ENCODE measurements at regions not wholly inside any gene's neighbourhood (a gene's known extent, or its start where the extent isn't known, plus 50 kb on each side); places are given as distances from the start of the nearest gene placed in this dataset.

DNA sequence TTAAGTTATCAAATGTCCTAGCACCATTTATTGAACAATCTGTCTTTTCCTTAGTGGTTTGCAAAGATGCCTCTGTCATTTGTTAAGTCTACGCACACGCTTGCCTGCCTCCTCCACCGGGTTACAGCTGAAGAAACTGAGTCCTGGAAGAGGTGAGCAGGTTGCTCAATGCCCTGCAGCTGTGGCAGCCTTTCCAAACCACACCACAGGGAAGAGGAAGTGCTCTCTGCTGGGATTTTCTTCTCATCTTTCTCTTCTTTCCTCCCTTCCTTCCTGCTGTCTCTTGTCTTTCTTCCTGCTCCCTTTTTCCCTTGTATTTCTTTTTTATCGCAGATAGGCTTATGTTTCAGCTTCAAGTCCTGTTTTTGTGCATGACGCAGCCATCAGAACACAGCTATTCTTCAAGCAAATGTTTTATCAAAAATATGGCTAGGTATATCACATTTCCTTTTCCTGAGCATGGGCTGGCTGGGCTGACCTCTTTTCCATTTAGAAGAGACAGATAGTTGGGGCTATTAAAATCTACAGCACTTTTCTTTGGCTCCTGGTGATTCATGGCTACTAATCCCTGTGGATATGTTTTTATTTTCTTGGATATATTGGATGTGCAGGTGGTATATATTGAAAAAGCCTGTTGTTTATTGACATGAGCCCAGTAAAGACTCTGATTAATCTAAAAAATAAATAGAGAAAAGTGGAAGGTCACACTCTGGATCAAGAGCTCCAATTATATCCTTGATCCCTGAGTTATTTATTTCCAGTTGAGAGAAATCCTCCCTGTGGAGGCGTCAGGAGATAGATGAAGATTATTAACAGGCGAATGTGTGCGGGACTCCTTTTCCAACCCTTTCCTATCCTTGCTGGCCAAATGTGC is 214.6 kb downstream of the TSN start:
- no peak for DNase-seq

DNA sequence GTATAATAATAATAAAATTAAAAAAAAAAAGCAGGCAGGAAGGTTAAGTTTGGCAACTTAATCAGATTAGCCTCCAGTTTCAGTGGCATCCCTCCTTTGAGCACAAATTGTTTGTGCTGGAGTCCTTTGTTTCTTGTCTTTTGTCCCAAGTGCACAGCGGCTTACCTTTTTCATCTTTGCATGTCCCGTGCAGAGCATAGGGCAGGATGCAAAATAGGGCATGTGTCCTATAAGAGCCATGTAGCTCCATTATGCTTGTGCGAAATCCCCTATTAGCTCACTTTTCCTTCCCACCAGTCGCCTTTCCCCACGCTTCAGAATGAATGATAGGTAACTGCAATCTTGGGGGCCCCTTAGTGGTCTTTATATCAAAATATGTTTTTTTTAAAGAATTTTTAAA is 216.8 kb downstream of the TSN start:
- DNase-seq = no peak

DNA sequence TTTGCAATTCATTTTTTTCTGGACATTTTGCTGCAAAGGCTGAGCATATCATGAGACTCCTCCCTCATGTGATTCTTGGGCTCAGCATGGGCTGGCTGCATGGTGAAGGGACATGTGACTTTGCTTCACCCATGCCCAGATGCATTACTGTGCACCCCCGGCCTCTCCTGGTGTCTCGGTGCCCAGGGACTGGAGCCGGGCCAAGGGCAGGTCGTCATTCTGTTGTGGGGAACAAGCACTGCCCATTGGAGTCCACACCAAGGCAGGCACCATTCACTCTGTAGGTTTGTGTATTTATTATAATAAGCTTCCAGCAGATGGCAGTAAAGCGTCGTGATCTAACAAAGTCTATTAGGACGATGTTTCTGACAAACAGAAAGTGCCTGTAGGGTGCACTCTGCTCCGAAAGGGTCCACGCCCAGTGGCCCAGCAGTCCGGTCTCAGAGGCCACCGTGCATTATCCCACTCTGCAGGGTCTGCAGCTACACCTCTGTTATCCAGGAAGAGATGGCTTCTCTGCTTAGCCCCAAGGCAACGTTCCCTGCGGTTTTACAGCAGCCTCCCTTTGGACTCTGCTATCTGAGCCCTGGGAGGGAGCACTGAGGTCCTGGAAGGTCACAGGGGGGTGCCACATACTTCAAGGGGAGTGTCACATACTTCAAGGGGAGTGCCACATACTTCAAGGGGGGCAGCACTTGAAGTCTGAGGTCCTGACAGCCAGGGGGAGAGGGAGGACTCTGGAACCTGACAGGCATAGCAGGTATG is 219.6 kb downstream of the TSN start:
- peak; percentile 90 for DNase-seq

DNA sequence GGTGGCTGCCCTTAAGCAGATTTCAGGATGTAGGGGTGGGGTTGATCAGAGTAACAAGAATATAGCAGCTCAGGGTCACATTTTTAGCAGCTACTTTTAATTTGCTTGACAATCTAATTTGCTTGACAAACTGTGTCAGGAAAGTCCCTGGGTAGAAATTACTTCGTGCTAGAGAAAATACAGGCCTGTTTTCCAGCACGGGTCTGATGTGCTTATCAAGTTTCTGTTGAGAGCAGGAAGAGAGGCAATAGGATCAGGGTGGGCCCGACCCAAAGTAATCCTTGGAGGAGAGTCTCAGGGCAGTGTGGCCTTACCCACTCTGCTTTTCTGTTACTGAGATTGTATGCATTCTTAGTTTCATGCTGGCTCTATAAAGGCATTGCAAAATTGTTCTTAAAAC is 221.5 kb downstream of the TSN start:
- DNase-seq = no peak

DNA sequence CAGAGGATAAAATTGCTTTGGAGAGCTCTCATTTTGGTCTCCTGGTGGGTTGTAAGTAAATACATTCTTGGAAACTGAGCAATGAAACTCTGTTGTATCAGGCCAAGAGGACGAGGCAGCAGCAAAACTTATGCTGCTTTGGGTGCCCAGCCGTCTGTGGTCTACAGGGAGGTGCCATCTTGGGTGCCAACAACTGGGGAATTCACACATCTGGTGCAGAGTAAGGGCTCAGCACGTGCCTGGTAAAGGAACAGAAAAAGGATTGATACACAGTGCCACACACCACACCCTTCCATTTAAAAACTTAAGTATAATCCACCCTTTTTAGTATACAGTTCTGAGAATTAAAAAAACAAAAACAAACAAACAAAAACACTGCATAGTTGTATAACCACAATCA is 221.9 kb downstream of the TSN start:
- DNase-seq = no peak

DNA sequence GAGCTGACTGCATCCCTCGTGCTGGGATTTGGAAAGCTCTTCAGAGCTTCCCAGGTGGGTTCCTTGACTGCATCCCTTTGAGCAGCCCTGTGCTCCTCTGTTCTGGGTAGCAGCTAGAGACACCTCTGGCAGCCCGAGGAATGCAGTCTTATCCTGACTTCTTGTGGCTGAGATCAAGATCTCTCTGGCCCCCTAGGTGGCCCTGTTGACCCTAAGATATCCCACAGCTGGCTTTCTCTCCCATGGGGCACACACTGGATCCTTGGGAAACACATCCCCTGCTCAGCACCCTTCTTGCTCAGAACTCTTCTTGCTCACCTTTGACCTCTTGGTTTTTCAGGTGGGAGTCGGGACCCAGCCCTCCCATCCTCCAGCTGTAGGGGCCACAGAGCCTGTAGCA is 237.2 kb downstream of the TSN start:
- DNase-seq = no peak

DNA sequence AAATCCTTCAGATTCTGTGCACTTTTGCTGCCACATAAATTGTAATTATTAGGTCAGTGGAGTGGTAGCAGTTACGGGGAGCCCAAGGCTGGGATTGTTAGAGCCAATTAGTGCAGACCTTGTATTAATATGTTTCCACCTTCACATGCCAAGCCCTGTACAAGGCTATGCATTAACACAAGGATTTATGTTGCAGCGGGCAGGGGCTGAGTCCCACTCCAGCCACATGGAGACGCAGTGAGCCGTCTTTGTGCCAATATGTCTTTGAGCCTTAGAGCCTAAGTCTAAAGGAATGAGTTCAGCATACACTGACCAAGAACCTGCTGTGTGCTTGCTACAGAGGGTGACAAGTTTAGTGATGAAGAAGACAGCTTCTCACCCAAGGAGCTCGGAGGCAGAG is 238.2 kb downstream of the TSN start:
- no peak for DNase-seq

DNA sequence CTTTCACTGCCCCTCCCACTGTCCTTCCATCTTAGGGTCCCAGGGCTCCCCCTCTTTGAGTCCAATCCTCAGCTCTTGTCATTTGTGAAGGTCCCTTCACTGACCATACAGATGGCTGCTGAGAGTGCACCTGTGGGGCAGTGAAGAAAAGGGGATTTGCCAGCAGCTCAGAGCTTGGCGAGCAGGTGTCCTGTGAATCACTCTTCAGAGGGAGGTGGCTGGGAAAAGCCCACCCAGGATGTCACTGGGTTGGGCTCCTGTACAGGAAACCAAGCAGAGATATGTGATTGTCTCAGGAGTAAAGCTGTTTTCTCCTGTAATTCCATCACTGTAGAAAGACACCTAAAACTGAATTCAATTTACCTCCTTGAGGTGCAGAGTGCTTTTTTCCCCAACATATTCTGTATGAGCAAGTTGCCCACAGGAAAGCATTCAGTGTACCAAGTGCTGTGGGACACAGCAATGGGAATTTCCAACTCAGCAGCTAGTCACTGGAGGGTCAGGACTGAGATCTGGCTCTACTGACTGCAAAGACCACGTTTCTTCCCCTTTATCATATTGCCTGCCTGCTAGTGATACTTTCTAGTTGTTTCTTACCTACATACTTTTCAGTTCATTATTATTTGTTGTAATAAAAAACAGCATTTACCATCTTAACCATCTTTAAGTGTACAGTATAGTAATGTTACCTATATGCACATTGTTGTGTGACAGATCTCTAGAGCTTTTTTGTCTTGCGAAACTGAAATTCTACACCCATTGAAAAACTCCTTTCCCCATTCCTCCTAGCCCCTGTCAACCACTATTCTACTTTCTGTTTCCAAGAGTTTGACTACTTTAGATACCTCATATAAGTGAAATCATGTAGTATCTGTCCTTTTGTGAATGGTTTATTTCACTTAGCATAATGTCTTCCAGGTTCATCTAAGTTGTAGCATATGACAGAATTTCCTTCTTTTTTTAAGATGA is 239.1 kb downstream of the TSN start:
- no peak for DNase-seq

DNA sequence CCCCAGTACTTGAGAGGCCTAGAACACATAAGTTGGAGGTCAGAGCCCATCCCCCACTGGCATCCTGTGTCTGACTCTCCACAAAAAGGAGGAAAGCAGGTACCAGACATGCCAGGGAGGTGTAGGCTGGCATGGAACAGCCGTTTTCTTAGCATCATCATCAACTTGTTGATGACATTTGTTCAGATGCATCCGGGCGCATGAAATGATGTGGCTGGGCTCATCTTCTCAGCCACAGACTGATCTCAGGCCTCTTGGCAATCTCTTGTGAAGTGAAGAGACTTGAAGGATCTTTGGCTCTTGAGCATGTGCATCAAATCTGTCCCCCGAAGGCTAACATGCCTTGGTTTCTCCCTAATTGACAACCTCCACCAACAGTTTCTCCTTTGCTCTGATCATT is 243.3 kb downstream of the TSN start:
- no peak for DNase-seq

DNA sequence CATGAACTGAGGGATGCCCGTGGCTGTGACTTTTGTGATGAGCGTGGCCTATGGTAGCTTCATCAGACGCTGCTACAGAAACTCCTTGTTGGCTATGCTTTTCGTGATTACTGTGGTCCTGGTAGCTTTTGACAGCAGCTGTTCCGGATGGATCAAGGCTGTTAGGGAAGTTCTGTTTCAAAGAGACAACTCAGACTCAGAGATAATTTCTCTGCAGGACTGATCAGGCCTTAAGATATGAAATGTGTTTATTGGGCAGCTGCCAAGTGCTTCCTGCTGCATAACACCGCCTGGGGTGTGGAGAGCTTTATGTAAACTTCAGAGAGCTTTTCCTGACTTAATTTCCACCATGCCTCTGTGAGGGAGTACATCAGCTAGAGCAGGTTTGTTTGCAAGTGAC is 243.8 kb downstream of the TSN start:
- peak; percentile 38 for DNase-seq

DNA sequence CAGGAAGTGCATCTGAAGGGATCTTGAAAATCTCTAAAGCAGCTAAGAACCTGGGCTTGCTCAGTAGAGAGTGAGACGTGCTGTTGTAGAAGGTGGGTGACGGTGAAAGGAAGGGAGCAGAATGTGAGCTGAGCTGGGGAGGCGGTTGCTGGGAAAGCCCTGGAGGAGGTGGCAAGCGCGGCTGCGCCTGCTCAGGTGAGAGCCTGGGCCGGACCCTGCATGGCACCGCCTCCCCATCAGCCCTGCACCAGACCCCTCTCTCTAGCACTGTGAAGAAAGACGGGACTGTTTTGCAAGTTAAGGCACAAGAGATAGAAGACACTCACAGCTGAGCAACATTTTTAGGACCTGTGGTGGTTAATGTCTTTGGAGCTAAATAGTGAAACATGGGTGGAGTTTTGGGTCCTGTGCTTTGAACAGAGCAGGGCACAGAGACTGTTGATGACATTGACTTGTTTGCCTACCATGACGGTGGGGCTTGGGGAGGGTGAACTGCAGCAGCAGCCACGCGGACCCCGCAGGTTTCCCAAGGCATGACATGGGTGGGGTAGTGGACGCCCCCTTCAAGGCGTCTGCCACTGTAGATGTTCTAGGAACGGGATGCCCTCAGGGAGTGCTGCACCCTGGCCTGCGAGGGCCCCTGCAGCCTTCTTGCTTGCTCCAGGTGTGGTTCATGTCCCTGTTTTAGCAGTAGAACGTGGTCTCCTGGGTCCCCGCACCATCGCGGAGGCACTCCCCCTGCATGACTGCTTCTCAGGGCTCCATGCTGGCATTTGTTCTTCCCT is 245.3 kb downstream of the TSN start:
- DNase-seq = no peak

DNA sequence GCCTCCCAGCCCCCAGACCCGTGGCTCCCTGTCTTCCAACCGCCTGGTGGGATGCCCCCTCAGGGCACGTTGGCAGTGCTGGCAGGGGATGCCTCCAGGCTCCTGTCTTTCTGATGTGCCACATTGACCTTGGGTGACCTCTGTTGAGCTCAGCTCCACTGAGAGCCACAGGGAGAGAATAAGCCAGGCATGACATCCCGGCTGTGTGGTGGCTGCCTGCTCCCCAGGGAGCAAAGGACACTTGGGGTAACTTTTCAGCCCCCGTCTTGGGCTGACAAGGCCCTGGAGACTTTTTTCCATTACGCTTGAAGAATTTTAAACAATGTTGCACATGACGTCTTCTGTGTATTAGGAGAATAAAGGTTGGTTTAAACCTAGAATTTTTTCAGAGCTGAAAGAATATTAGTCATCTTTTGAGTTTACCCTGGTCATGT is 246.0 kb downstream of the TSN start:
- DNase-seq = no peak

DNA sequence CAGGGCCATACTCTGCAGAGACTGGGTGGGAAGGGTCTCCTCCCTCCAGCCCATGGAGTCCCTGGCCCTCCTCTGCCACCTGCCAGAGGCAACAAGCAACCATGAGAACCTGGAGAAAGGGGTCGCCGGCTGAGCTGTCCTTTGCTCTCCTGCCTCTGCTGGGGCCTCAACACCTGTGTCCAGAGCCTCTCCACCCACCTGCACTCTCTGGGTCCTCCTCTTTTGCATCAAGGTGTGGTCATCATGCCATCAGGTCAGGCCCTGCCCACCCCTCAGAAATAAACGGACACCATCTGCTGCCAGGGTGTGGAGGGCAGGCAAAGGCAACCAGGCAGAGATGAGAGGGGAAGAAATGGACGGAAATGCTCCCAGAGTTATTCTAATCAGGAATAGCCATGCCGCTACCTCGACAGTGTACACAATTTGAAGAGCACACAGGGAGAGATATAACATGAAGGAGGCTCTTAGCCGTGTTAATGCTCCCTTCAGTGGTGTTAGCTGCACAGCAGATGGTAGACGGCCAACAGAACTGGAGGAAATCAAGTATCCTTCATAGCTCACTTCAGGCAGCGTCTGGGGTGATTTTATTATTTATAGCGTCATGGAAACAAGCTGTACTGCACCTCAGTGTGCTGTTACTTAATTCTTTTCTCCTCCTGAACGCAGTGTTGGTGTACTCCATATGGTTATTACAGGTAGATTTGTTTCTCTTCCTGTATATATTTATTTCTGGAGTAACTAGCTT is 247.9 kb downstream of the TSN start:
- peak; percentile 34 for DNase-seq

DNA sequence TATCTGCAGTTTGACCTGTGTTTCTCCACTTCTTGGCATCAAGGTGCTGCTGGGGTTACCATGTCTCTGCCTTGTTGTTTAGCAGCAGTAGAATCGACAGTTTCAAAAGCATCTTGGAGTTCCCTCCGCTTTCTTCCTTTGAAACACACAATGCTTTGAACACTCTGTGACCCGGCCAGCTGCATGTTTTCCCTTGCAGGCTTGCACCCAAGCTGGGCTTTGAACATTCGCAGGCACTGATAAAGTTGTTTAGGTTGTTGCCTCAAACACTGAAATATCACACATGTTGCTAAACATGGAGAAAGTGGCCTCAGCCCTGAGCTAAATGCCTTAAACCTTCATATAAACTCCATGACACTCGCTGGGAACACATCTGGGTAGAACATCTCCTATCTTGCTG is 251.7 kb downstream of the TSN start:
- no peak for DNase-seq

DNA sequence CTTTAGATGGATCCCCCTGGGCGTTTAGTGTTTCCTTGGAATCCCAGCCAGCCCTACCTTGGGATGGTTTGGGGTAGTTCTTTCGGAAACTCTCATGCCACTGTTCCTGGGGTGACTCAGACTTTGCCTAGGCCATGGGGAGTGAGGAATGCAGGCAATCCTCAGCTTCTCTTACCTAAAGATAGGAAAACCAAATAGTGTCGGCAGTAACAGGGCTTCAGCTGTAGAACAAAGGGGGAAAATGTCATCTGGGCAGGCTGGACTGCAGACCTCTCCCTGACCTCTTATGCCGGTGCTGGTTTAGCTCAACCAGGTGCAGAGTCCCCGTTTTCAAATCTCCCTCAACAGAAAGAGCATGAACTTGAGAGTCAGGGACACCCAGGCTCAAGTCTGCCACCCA is 252.1 kb downstream of the TSN start:
- no peak for DNase-seq

DNA sequence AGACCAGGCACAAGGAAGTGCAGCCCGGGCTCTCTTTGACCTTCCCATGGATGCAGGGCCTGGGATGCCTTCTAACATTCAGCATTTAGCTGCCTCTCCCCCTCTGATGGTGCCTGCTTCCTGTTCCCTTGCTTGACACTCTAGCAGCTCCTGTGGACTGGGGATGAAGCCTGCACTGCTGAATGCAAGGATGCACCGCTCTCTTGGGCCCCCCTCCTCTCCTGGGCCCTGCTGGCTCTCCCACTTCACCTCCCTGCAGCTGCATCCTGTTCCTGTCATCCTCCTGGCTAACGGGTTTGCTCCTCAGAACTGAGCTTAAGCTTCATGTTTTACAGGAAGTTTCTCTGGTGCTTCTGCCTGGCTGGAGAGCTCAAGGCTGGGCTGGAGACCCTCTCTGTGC is 254.1 kb downstream of the TSN start:
- DNase-seq = peak; percentile 57

DNA sequence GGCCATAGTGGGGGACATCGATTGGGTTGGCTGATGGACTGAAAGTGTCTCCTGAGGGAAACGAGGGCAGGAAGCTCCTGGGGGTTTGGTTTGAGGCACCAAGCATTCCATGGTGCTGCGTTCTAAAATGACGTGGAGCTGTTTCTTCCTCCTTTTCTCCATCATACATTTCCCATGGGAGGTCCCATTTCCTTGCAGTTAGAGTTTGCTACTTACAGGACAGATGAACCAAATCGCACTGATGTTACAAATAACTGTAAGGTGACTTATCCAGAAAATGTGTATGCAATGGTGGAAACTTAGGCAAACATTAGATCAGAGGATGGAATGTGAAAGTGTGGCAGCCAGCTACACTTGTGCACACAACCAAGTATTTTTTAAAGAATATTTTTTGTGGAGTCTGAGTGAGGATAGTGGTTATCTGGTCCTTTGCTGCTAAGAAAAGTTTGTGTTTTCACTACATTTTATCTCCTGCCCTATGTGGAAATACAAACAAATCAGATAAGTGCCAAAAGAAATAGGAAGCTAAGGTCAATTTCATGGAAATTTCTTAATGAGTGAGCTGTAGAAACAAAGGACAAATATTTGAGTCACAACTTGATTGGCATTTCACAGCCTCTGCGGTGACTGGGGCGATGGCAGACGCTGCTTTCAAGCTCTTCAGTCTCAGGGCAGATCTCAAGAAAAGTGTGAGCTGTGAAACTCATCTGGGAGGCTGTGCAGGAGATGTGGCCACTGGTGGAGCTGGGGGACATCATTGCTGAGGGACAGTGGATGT is 256.2 kb downstream of the TSN start:
- DNase-seq = no peak

DNA sequence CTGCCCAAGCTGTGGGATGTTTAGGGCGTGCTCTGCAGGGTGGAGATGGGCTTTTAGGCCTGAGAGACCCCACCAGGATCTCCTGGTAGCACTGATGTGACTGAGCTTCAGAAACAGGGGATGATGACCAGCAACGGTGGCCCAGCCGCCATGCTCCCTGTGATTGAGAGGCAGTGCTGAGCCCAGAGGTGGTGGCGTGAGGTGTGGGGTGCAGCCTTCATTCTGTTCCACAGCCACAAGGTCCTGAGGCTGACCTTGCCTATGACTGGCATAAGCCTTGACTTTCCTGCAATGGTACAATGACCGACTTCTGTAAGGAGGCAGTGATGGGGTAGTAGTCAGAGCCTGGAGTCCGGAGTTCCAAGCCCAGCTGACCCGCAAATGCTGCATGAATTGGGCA is 263.3 kb downstream of the TSN start:
- no peak for DNase-seq

DNA sequence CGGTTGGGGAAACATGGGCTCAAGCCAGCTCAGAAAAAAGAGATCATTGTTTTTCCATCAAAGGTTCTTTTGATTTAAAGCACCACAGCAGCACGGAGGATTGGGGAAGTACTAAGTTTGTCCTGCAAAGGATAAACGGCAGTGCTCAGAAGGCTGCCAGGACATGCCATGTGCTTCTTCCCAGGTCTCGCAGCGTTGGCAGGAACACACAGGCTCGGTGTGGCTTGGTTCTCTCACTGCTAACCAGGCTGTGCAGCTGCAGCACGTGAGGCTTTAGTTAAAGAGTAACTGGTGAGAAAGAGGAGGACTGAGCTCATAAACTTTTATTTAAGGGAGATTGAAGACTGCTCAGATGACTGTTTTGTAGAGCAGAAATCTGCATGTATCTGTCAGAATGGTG is 264.3 kb downstream of the TSN start:
- peak; percentile 89 for DNase-seq

DNA sequence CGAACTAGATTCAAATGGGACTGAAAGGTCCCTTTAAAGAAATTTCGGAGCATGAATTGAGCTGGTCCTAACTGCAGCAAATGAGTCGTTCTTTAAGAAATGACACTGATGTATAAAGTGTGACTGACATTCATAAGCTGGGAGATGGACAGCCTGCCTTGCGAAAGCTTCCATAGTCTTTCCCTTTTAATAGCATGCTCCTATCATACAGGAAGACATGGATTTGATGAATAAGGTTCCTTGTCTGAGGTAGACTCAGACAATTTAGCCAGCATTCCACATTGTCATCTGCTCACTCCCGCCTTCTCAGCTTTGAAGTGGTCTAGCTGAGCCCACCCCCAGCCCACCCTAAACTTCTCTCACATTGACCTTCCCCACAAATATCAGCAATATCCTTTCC is 264.9 kb downstream of the TSN start:
- peak; percentile 15 for DNase-seq

DNA sequence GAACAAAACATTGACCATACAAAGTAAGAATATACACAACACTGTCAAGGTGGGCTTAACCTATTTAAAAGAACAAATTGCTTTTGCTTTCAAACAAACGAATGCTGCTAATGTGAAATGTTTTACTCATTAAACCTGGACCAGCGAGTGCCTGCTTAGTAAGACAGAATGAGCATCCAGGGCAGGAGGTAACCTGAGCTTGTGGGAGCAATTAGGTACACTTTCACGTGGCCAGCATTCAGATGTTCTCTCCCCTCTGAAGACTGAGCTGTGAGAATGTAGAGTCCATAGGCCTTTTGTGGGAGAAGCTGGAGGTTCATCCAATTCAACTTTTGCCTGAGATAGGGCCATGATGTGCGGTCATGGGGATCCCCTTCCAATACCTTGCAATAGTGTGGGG is 266.5 kb downstream of the TSN start:
- DNase-seq = no peak

All from DMS53 (cell line).